GM21723 (cell line): ENCODE measurements at regions not wholly inside any gene's neighbourhood (a gene's known extent, or its start where the extent isn't known, plus 50 kb on each side); places are given as distances from the start of the nearest gene placed in this dataset.

Source experiments
- ATAC-seq: cut with Tn5 transposase; IDR thresholded peaks from one replicate; pipeline ENCODE4 v1.9.1; 2021; ENCODE audit warnings: mild to moderate bottlenecking, moderate library complexity; ENCODE audit not compliant: unreplicated experiment

GRCh38 chr6:168979254-168979653 lies 274.4 kb downstream of the THBS2 start:
- ATAC-seq: no peak

- ATAC-seq: no peak
Measured at GRCh38 chr6:168972128-168972527, 281.5 kb downstream of the THBS2 start.

DNA sequence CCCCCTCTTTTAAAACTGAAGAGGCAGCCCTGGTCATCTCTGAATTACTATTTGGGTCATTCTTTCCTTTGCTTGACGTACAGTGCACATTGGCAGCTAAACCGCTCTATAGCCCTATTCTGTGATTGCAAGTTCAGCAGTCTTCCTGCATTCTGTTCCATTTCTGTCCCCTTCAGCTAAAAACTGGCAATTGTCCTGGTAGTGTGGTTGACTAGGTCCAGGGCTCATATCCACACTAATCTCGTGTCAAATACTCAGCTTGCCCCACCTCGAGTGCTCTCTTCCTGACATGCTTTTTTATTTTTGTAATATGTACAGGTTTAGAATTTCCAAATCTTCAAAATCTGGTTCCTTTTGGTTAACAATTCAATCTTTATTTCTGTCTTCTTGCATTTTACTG lies 282.1 kb downstream of the THBS2 start:
- no peak for ATAC-seq

GRCh38 chr6:168968801-168969200 lies 284.8 kb downstream of the THBS2 start:
- no peak for ATAC-seq

DNA sequence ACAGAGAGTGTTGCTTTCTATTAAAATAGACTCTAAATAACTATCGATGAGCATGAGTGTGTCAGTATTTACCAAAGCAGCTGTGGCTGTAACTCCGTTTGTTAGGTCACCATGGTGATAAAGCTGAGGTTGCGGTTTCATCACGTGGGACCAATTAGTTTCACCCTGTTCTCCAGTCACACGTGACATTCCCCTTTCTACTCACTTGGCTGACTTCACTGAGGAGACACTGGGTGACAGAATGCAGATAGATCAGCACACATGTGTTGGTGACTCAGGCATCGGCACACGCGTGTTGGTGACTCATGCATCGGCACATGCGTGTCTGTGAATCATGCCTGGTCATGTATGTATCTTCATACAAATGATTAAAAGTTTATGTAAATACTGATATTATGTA lies 285.4 kb downstream of the THBS2 start:
- no peak for ATAC-seq

DNA sequence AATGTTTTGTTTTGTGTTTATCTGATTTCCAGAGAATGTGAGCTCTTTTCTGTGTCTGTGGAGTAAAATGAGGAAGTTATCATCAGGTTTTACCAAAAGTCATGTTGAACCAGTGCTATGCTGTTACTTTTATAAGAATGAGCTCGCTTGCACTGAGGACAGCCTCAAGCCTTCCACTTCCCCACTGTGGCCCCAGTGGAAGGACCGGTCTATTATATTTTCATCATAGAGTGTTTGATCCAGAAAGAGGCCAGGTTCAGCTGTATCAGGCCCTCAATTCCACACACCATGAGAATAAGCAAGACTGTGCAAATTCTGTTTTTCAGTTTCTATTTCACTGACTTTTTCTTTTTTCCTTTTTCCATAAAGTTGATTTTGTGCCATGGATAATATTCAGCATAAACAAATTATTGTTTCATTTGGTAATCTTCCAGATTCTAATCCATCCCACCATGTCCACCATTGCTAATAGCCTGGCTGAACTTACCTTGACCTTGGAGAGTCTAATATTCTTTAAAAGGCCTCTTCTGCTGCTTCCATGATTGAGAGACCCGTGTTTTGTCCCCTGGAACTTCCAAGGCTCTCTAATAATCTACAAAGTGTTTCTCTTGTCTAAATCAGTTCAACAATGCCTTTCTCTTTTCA lies 286.2 kb downstream of the THBS2 start:
- no peak for ATAC-seq

- ATAC-seq: no peak
Measured at GRCh38 chr6:168964138-168964835, 289.4 kb downstream of the THBS2 start.

DNA sequence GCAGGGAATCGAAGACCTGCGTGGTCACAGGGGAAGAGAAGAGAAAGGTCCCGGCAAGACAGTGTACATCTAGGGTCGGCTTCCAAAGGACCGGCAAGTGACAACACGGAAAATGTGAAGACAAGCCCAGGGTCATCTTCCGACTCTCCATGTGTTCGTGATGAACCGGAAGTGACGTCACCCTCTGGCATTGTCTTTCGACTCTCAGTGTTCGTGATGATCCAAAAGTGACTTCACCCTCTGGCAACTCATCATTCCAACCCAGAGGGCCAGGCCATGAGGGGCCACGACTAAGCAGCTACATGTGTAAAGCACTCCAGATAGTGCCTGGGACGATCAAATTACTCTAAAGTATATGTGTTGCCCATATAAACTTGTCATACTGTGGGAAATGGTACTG lies 290.8 kb downstream of the THBS2 start:
- no peak for ATAC-seq

GRCh38 chr6:168961264-168961656 lies 292.4 kb downstream of the THBS2 start:
- ATAC-seq: no peak

DNA sequence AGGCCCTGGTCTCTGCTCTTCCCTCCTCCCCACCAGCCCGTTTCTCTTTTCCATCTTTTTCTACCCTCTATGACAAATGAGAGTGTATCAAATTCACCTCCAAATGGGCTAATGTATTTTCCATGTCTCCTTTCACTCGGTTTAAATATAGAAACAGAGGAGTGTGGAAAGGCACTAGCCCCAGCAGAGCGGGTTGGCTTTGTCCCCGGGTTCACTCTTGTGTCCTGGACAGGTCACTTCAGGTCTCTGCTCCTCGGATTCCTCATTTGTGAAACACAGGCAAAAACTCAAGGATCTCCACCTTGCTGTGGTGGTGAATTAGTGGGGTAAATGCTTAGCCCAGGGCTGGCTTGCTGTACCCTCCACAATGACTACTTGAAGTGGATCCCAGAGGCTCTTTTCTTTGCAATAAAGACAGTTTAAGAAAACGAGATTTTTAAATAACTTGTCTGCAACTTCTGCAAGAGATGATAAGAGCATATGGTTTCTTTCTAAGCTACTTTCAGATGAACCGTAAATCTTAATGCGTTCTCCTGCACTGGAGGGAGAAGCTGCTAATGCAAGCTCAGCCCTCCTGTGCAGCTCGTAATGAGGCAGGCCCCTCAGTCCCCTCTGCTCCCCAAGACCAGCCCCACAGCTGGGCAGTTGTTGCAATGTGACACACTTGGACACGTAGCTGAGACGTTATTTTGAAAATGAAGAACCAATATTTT lies 292.9 kb downstream of the THBS2 start:
- ATAC-seq: no peak

DNA sequence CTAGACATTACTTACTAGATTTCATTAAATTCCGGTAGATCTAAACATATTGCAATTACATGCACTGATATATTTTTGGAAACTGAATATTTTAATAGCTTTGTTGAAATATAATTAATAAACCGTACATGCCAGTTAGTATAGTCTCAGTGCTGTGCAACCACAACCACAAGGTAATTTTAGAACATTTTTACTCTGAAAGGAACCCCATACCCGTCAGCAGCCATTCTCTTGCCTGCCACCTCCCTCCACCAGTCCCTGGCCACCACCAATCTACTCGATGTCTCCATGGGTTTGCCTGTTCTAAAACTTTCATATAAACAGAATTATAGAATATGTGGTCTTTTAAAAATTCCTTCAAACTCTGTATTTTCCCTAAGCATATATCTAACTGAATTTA lies 293.9 kb downstream of the THBS2 start:
- ATAC-seq: no peak

GRCh38 chr6:168956884-168957730 lies 296.5 kb downstream of the THBS2 start:
- ATAC-seq: peak; percentile 72

GRCh38 chr6:168956141-168956838 lies 297.4 kb downstream of the THBS2 start:
- no peak for ATAC-seq

DNA sequence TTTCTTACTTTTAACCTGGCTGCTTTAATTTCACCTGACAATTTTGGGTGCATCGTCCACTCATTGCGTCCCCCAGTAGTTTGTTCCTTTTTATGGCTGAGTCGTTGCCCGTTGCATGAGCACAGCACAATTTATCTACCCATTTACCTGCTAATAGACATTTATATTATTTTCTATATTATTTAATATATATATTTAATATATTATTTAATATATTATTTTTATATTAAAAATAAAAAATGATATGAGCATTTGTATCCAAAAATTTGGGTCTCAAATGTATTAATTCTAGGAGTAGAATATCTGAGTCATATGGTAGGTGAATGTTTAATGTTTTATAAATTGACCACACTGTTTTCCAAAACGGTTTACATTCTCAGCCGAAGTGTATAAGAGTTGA lies 300.2 kb downstream of the THBS2 start:
- ATAC-seq: no peak

DNA sequence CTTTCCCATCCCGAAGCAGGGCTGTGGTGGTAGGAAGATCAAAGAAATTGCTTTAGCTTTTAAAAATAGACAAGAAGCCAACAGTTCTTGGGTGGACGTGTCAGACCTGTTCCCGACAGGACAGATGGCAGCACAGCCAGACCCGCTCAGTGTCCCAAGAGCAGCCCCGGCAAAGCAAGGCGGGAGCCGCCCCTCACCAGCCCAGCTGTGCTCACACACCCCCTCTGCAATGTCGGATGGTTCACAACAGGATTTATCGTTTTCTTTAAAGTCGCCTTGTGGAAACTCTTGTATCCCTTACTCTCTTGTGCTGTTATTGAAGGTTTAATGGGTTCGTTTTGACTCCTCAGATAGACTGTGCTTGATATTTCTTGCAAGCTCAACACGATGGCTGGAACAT lies 302.4 kb downstream of the THBS2 start:
- ATAC-seq: no peak

DNA sequence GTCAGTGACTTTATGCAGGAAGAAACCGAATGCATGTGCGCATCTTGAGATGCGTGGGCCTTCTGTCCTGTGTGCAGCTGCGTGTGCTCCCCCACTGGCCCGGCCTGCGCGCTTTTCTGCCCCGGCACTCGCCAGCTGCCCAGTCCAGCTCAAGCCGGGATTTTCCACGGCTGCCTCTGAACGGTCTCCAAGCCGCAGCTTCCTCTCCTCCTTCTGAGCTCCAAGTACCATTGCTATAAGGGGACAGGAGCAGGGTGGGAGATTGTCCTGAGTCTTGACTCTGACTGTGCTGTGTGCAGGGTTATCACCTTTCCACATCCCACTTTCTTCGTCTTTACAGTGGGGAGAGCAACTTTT lies 302.8 kb downstream of the THBS2 start:
- no peak for ATAC-seq

GRCh38 chr6:168949981-168950857 lies 303.4 kb downstream of the THBS2 start:
- no peak for ATAC-seq

DNA sequence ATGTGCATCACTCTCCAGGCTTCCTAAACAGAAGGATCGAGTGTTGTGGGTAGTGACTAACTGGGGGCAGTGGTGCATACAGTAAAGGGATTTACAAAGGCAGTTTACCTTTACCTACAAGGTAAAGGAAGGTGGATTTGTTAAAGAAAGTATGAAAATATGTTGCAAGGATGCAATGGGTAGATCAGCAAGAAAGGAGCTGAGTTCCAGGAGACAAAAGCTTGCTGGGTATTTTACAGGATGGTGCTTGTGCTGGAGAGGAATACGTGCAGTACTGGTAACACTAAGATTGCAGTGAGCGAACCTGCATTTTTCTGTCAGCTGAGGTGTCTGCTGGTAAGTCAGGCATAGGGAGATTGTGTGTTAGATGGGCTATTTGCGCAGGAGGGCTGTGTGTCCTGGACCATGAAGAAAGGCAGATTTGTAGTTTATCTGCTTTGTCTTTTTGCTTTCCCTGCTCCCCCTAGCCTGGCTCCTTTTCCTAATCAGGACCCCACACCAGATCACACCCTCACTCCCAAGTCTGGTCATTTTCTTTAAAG lies 304.6 kb downstream of the THBS2 start:
- no peak for ATAC-seq

DNA sequence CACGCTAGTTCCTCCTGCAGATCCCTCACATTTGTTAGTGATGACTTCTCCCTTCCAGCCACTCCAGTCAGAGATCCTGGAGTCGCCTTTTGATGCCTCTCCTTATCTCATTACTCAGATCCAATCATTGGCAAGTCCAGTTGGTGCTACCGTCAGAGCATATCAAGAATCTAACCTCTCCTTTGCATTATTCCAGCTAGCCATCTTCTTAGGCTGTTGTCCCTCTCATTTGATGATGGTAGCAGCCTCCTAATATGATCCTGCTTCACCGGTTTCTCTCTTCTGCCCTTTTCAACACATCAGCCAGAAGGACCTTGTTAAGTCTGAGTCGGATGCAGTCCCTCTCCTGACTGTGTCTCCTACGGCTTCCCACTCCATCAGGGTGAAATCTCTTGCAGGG lies 305.6 kb downstream of the THBS2 start:
- ATAC-seq: no peak
